ENCODE measurements at regions not wholly inside any gene's neighbourhood (a gene's known extent, or its start where the extent isn't known, plus 50 kb on each side); places are given as distances from the start of the nearest gene placed in this dataset.

GRCh38 chr14:28678887-28679286, 87.7 kb upstream of the FOXG1 start:
- no peak for TF ChIP-seq CTCF (IDR thresholded peaks at IDR 0.05)
- Histone ChIP-seq H3K27me3 (replicated peaks; ENCODE audit: insufficient read depth) (no peaks in the 10 kb centered on the region), H3K36me3 (no peaks in the 10 kb centered on the region), H3K4me1 (ENCODE audit: control insufficient read depth in 1 of 2, low read depth in 2 of 2) (no peaks in the 10 kb centered on the region), H3K4me3 (no peak overlapping the region), H3K9me3 (no peaks in the 10 kb centered on the region), H3K27ac (no peak overlapping the region)
- DNase-seq (ENCODE audit: low spot score) (no peak), ATAC-seq (ENCODE audit: insufficient number of reproducible peaks, low FRiP score, low read depth) (no peak)

- no peak overlapping the region for H3K27ac ChIP-seq
- no peak for TF ChIP-seq CTCF (IDR thresholded peaks at IDR 0.05)
- H3K27me3 ChIP-seq (replicated peaks; ENCODE audit: insufficient read depth), result no peaks in the 10 kb centered on the region
- DNase-seq (ENCODE audit: low spot score) (no peak), ATAC-seq (ENCODE audit: insufficient number of reproducible peaks, low FRiP score, low read depth) (no peak)
- H3K4me1 ChIP-seq (ENCODE audit: control insufficient read depth in 1 of 2, low read depth in 2 of 2), result no peaks in the 10 kb centered on the region
- H3K9me3 ChIP-seq, result no peaks in the 10 kb centered on the region
- no peaks in the 10 kb centered on the region for H3K36me3 ChIP-seq
- no peak overlapping the region for H3K4me3 ChIP-seq
Observed at GRCh38 chr14:28681681-28682080, 84.9 kb upstream of the FOXG1 start.

- TF ChIP-seq CTCF (IDR thresholded peaks at IDR 0.05), result no peak
- Histone ChIP-seq H3K4me1 (ENCODE audit: control insufficient read depth in 1 of 2, low read depth in 2 of 2) (no peaks in the 10 kb centered on the region), H3K36me3 (no peaks in the 10 kb centered on the region), H3K27ac (no peak overlapping the region), H3K9me3 (no peaks in the 10 kb centered on the region), H3K27me3 (replicated peaks; ENCODE audit: insufficient read depth) (no peaks in the 10 kb centered on the region), H3K4me3 (no peak overlapping the region)
- ATAC-seq (ENCODE audit: insufficient number of reproducible peaks, low FRiP score, low read depth), result no peak
- no peak for DNase-seq (ENCODE audit: low spot score)
Observed at GRCh38 chr14:28690029-28690692, 76.4 kb upstream of the FOXG1 start.

- H3K27ac ChIP-seq, result no peak overlapping the region
Observed at GRCh38 chr14:28695109-28695508, 71.5 kb upstream of the FOXG1 start.

GRCh38 chr14:28701733-28702132, 64.9 kb upstream of the FOXG1 start:
- ATAC-seq (ENCODE audit: insufficient number of reproducible peaks, low FRiP score, low read depth) (no peak), DNase-seq (ENCODE audit: low spot score) (no peak)
- Histone ChIP-seq H3K27me3 (replicated peaks; ENCODE audit: insufficient read depth) (no peaks in the 10 kb centered on the region), H3K27ac (no peak overlapping the region), H3K4me1 (ENCODE audit: control insufficient read depth in 1 of 2, low read depth in 2 of 2) (no peaks in the 10 kb centered on the region), H3K36me3 (no peaks in the 10 kb centered on the region), H3K9me3 (no peaks in the 10 kb centered on the region), H3K4me3 (no peak overlapping the region)
- TF ChIP-seq CTCF (IDR thresholded peaks at IDR 0.05), result no peak

More at GRCh38 chr14:28695109-28695508, 71.5 kb upstream of the FOXG1 start:
- Histone ChIP-seq H3K4me3 (no peak overlapping the region), H3K27me3 (replicated peaks; ENCODE audit: insufficient read depth) (no peaks in the 10 kb centered on the region), H3K9me3 (no peaks in the 10 kb centered on the region), H3K36me3 (no peaks in the 10 kb centered on the region), H3K4me1 (ENCODE audit: control insufficient read depth in 1 of 2, low read depth in 2 of 2) (no peaks in the 10 kb centered on the region)
- DNase-seq (ENCODE audit: low spot score), result no peak
- no peak for TF ChIP-seq CTCF (IDR thresholded peaks at IDR 0.05)
- ATAC-seq (ENCODE audit: insufficient number of reproducible peaks, low FRiP score, low read depth), result no peak
